GM12878 (cell line): ENCODE measurements at regions not wholly inside any gene's neighbourhood (a gene's known extent, or its start where the extent isn't known, plus 50 kb on each side); places are given as distances from the start of the nearest gene placed in this dataset.

Experiments
- ESRRA ChIP-seq: IDR thresholded peaks from 2 replicates; pipeline ENCODE4 v1.6.1; 2012; ENCODE audit warnings: mild to moderate bottlenecking, low read length, improper control_type of control experiment
- GABPA ChIP-seq: IDR thresholded peaks from 2 replicates; pipeline ENCODE4 v1.6.1; 2014; ENCODE audit warnings: antibody characterized with exemption, low read depth, mild to moderate bottlenecking, inconsistent platforms
- SMC3 ChIP-seq: IDR thresholded peaks from 2 replicates; pipeline ENCODE4 v1.6.1; 2011; ENCODE audit warnings: low read length, improper control_type of control experiment, borderline replicate concordance
- TAF1 ChIP-seq: IDR thresholded peaks from 2 replicates; pipeline ENCODE4 v1.6.1; 2011; ENCODE audit warnings: mild to moderate bottlenecking, low read depth, low read length, borderline replicate concordance
- ZBTB33 ChIP-seq: fragments of 450-650 bp; IDR thresholded peaks from 2 replicates; pipeline ENCODE4 v1.6.1; 2017; ENCODE audit warnings: mild to moderate bottlenecking
- TF ChIP-seq, protein P1 (sequence below): IDR thresholded peaks from 2 replicates; pipeline ENCODE4 v1.6.1; 2012; ENCODE audit warnings: mild to moderate bottlenecking, low read depth, low read length

DNA sequence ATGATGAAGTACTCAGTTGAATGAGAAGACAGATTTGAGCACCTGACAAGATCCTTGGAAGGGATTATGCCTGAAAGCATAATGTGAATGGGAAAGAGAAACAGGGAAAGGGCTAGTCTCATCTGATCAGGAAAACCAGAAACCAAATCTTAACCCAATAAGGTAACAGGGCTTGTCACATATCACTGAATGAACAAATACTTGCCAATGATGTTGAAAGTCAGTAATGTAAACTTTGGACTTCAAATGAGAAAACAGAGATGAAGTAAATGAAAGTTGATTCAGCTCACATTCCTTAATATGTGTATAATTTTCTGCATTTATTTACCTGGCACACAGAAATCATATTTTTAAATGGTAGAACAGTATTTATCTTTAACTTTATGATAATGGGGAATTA is 480.0 kb downstream of the KCTD12 start:
- TF ChIP-seq, protein P1, sequence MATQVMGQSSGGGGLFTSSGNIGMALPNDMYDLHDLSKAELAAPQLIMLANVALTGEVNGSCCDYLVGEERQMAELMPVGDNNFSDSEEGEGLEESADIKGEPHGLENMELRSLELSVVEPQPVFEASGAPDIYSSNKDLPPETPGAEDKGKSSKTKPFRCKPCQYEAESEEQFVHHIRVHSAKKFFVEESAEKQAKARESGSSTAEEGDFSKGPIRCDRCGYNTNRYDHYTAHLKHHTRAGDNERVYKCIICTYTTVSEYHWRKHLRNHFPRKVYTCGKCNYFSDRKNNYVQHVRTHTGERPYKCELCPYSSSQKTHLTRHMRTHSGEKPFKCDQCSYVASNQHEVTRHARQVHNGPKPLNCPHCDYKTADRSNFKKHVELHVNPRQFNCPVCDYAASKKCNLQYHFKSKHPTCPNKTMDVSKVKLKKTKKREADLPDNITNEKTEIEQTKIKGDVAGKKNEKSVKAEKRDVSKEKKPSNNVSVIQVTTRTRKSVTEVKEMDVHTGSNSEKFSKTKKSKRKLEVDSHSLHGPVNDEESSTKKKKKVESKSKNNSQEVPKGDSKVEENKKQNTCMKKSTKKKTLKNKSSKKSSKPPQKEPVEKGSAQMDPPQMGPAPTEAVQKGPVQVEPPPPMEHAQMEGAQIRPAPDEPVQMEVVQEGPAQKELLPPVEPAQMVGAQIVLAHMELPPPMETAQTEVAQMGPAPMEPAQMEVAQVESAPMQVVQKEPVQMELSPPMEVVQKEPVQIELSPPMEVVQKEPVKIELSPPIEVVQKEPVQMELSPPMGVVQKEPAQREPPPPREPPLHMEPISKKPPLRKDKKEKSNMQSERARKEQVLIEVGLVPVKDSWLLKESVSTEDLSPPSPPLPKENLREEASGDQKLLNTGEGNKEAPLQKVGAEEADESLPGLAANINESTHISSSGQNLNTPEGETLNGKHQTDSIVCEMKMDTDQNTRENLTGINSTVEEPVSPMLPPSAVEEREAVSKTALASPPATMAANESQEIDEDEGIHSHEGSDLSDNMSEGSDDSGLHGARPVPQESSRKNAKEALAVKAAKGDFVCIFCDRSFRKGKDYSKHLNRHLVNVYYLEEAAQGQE = no peak
- TF ChIP-seq GABPA (no peak), SMC3 (no peak), ESRRA (no peak), TAF1 (no peak), ZBTB33 (no peak)
